Muscle of leg (tissue), 3 donors: ENCODE measurements at regions not wholly inside any gene's neighbourhood (a gene's known extent, or its start where the extent isn't known, plus 50 kb on each side); places are given as distances from the start of the nearest gene placed in this dataset.

ENCODE experiments used
- DNase-seq: peaks from one replicate; pipeline ENCODE4 v3.0.0; 2013
- H3K27ac ChIP-seq: one replicate; pipeline ENCODE4 v1.5.1; 2013; ENCODE audit warnings: mild to moderate bottlenecking, low read length, control low read depth
- H3K27me3 ChIP-seq: one replicate; pipeline ENCODE4 v1.6.1; 2013; ENCODE audit warnings: low read length; ENCODE audit not compliant: control insufficient read depth, insufficient read depth
- H3K36me3 ChIP-seq: one replicate; pipeline ENCODE4 v1.6.1; 2013; ENCODE audit warnings: low read length; ENCODE audit not compliant: control insufficient read depth, insufficient read depth
- H3K4me1 ChIP-seq: one replicate; pipeline ENCODE4 v1.6.1; 2013; ENCODE audit warnings: low read length; ENCODE audit not compliant: control insufficient read depth, insufficient read depth
- H3K4me3 ChIP-seq: one replicate; pipeline ENCODE4 v1.5.1; 2013; ENCODE audit warnings: low read length, control low read depth
- H3K9me3 ChIP-seq: replicated peaks from 2 replicates; pipeline ENCODE4 v1.6.1; 2013; ENCODE audit warnings: low read depth, low read length; ENCODE audit not compliant: control insufficient read depth
- WGBS: methylation state at CpG from one replicate; pipeline ENCODE4 v1.1.5; 2013; ENCODE audit warnings: missing lambda C conversion rate; ENCODE audit not compliant: insufficient coverage; 5-methylcytosine and 5-hydroxymethylcytosine counted together

DNA sequence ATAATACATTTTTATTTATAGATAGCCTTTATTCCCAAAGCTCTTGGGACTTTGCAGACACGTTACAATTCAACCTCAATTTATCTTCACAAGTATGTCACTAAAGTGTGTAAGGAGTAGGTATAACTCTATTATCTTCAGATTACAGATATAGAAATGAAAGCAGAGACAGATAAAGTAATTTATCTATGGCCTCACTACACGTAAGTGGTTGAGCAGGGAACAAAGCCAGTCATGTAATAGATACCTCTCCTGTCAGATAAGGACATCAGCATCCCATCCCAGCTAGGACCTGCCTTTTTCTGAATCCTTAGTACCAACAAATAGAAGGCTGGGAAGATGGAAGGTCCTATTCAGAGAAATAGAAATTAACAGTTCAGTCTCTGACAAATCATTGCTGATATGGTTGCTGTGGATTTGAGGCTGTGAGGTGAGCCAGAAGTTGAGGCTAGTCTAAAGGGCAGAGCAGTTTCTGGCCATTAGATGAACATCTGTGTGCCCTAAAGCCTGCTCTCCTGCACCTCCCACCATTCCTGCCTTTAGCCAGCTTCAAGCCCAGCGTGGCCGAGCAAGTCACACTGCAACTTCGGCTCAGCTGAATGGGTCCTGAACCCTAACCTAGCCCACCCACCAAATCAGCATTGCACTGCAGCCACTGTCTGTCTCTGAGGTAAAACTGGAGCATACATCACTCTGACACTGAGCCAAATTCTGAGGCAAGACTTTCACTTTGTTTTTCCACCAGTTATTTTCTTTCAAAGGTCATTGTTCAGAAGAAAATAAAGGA is 71.1 kb upstream of the PLEKHA5 start:
- peak; percentile 52 for DNase-seq
- Histone ChIP-seq H3K27ac (no peak overlapping the region), H3K9me3 (no peaks in the 10 kb centered on the region), H3K27me3 (no peaks in the 10 kb centered on the region), H3K4me3 (no peak overlapping the region), H3K4me1 (peaks cover 4% of the 10 kb centered on the region), H3K36me3 (no peaks in the 10 kb centered on the region)
- 20% methylated on average over 3 of the region's 5 CpGs for WGBS

DNA sequence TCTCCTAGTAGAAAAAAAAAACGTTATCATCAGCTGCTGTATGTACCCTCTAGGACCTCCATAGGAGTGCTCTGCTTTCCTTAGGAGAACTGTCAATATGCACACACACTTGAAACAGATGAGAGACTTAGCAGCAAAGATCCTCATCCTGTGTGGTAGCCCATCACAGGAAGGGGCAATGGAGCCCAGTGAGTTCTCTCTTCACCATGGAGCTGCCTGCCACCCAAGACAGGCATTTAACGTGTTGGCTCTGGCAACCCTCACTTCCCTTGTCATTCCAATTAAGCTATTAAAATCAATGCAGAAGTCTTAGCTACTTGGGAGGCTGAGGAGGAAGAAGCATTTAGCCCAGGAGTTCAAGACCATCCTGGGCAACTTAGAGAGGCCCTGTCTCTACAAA is 64.8 kb upstream of the PLEKHA5 start:
- WGBS: 43% methylated on average over 1 of the region's 2 CpGs
- no peaks in the 10 kb centered on the region for H3K27me3 ChIP-seq
- H3K9me3 ChIP-seq: no peaks in the 10 kb centered on the region
- no peak overlapping the region for H3K27ac ChIP-seq
- no peak for DNase-seq
- H3K4me3 ChIP-seq: no peak overlapping the region
- H3K4me1 ChIP-seq: no peaks in the 10 kb centered on the region
- no peaks in the 10 kb centered on the region for H3K36me3 ChIP-seq

DNA sequence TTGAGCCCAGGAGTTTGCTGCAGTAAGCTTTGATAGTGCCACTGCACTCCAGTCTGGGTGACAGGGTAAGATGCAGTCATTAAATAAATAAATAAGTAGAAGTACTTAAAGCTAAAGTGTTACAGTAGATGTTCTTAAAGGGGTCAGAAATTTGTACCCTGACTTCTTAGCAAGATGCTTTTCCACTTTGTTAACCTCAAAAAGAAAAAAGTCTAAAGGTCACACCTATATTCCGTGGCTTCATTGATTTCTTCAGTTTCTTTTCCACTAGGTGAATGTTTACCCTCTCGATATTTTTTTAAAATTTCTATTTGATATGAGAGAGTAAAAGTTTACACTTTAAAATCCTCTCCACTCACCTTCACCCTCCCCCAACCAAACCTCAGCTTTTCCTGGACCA is 64.3 kb upstream of the PLEKHA5 start:
- no peak overlapping the region for H3K4me3 ChIP-seq
- WGBS: no CpG with 5 or more reads among the region's 2 CpGs
- DNase-seq: no peak

DNA sequence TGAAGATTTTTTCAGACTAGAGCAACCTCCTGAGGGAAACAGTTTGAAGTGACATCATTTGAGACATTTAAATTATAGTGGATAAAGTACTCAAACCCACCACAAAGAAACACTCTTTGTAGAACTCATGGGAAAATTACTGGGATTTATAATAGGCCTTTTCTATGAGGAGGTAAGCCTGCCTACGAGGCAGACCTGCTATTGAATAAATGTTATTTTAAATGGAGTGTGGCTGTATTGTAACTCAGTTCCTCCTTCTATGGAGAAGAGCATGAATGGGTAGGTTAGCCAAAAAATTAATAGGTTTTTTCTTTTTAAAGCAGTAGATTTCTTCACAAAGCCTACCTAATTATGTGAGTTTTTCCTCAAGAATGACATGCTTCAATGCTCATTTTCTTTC is 63.7 kb upstream of the PLEKHA5 start:
- Histone ChIP-seq H3K4me3 (no peak overlapping the region), H3K36me3 (no peaks in the 10 kb centered on the region), H3K27me3 (no peaks in the 10 kb centered on the region), H3K4me1 (no peaks in the 10 kb centered on the region), H3K27ac (no peak overlapping the region), H3K9me3 (no peaks in the 10 kb centered on the region)
- no CpG with 5 or more reads among the region's 1 CpG for WGBS
- DNase-seq: no peak

More for the DNA sequence above, 64.3 kb upstream of the PLEKHA5 start:
- no peaks in the 10 kb centered on the region for H3K27me3 ChIP-seq
- no peaks in the 10 kb centered on the region for H3K9me3 ChIP-seq
- no peak overlapping the region for H3K27ac ChIP-seq
- no peaks in the 10 kb centered on the region for H3K36me3 ChIP-seq
- H3K4me1 ChIP-seq: no peaks in the 10 kb centered on the region

DNA sequence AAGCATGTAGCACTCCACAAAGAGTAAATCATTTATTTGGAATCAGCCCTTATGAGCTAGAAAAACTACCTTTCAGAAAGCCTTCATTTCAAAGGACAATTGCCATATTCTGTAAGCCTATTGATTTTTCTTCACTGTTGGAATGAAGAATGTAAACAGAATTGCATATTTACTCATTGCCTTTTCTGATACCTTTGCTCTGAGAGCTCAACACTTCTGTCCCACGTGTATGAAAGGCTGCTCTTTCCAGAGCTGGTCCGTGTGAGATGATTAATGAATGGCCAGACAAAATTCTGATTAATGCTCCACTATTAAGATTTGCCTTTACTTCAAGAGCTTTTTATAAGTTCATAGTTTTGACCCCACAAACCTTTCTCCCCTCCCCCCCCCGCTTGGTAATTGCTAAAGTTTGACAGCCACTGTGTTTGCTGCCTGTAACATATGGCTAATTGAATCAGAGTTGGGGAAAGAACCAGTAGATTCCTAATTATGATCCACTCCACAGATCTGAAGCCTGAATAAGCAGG is 63.0 kb upstream of the PLEKHA5 start:
- Histone ChIP-seq H3K9me3 (no peaks in the 10 kb centered on the region), H3K4me1 (no peaks in the 10 kb centered on the region), H3K4me3 (no peak overlapping the region), H3K36me3 (no peaks in the 10 kb centered on the region), H3K27ac (no peak overlapping the region), H3K27me3 (no peaks in the 10 kb centered on the region)
- no CpG with 5 or more reads among the region's 3 CpGs for WGBS
- DNase-seq: no peak

DNA sequence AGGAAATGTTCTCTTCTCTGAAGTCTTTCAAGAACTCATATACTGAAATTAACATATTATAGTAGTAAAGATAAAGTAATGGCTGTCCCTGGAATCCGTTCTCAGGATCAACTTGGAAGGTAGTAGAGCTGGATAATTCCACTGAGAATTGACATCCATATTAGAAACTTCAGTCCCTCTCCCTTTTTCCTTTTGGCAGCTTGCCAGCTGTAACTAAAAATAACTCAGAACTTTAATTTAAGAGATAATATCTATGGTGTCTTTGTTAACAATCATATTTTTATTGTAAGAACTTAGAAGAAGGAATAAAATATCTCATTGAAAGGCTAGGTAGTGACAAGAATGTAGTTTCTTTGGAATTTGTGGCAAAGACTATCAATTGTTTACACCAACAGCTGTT is 61.4 kb upstream of the PLEKHA5 start:
- Histone ChIP-seq H3K9me3 (no peaks in the 10 kb centered on the region), H3K36me3 (no peaks in the 10 kb centered on the region), H3K27ac (no peak overlapping the region), H3K4me3 (no peak overlapping the region), H3K4me1 (no peaks in the 10 kb centered on the region), H3K27me3 (no peaks in the 10 kb centered on the region)
- peak; percentile 24 for DNase-seq
- WGBS: no CpG with 5 or more reads among the region's 1 CpG

DNA sequence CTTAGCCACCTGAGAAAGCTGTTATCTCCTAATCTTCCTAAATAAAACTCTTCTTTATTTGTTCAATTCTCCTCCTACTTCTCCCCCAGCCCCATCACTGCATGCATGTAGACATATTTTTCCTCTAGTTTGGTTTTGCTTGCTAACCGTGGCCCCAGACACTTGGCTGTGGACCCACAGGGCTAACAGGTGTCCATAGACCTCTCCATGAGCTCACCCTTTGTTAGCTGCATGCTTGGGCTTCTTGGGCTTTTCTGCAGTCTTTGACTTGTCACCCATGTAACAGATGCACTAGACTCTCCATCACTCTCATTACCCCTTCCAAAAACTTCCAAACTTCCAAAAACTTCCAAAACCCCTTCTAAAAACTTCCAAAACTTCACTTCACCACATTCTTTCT is 59.2 kb upstream of the PLEKHA5 start:
- H3K27ac ChIP-seq: no peak overlapping the region
- 60% methylated on average over 1 of the region's 1 CpG for WGBS
- peak; percentile 10 for DNase-seq
- no peaks in the 10 kb centered on the region for H3K4me1 ChIP-seq
- no peaks in the 10 kb centered on the region for H3K36me3 ChIP-seq
- H3K9me3 ChIP-seq: no peaks in the 10 kb centered on the region
- H3K27me3 ChIP-seq: no peaks in the 10 kb centered on the region
- no peak overlapping the region for H3K4me3 ChIP-seq

DNA sequence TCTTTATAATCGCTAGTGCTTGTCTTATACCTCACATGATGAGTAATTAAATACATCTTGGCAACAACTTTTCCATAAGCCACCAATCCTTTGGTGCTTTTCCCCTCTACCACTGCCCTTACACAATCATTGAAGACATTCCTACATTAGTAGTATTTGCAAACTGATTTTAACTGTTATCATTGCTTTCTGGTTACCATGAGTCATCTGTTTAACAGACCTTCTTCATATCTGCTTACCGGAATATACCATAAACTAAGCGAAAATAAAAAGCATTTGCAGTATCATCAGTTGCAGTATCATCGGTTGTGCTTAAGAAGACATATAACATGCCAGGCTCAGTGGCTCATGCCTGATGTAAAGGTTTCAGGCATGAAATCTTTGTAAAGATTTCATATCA is 54.8 kb upstream of the PLEKHA5 start:
- Histone ChIP-seq H3K4me3 (no peak overlapping the region), H3K27ac (no peak overlapping the region), H3K36me3 (no peaks in the 10 kb centered on the region), H3K9me3 (no peaks in the 10 kb centered on the region), H3K4me1 (no peaks in the 10 kb centered on the region), H3K27me3 (no peaks in the 10 kb centered on the region)
- DNase-seq: no peak
- WGBS: no CpG with 5 or more reads among the region's 4 CpGs

DNA sequence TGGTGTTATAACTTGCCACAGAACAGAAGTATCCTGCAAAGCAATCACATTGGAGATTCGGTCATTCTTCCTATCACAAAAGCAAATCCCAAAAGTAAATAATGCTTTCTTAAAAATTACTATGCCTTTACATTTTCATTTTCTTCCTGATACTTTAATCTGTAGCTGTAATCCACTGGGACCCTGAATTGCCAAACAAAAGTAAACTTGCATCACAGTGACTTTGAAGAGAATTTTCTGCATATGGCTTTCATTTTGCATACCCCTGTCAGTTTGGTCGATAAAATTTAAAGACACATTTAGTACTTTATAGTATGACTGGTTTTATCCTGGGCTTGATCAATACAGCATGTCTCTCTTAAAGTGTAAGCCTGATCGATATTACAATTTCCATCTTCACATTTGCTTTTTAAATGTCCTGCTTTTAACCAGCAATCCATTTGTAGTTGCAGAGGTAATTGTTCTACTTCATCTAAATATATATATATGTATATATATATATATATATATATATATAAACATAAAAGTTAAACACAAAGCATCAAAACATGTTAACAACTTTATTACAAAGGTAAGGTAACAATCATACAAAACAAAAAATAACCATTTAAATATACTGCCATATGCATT is 53.7 kb upstream of the PLEKHA5 start:
- DNase-seq: peak; percentile 26
- no CpG with 5 or more reads among the region's 3 CpGs for WGBS

More for the DNA sequence above, 53.7 kb upstream of the PLEKHA5 start:
- Histone ChIP-seq H3K4me3 (no peak overlapping the region), H3K36me3 (no peaks in the 10 kb centered on the region), H3K27me3 (no peaks in the 10 kb centered on the region), H3K4me1 (no peaks in the 10 kb centered on the region), H3K27ac (no peak overlapping the region), H3K9me3 (no peaks in the 10 kb centered on the region)
